Stomach (tissue), 8 donors: ENCODE measurements at regions not wholly inside any gene's neighbourhood (a gene's known extent, or its start where the extent isn't known, plus 50 kb on each side); places are given as distances from the start of the nearest gene placed in this dataset.
A peak's percentile ranks its signal among the peaks of the same experiment; 100 is the strongest.

ENCODE experiments used
- DNase-seq, 2 donors: peaks; one replicate each; pipeline versions ENCODE4 v3.0.0 to v3.0.0-alpha.2; 2013 to 2019
- H3K27ac ChIP-seq, 5 donors: fragments of 200-600 bp in 4 of 5; sonication (generic) in 4 of 5; one replicate each; pipeline ENCODE4 v1.5.1; 2013 to 2019; ENCODE audit warnings: mild to moderate bottlenecking in 1 of 5, moderate library complexity in 1 of 5
- H3K27me3 ChIP-seq, 3 donors: fragments of 200-600 bp; sonication (generic); one replicate each; pipeline ENCODE4 v1.5.1; 2017 to 2019; ENCODE audit warnings: mixed run types in 1 of 3
- H3K36me3 ChIP-seq, 4 donors: fragments of 200-600 bp; sonication (generic); 1 replicate in 3 of 4; 2 replicates in 1 of 4; pipeline ENCODE4 v1.5.1; 2016 to 2019
- H3K4me1 ChIP-seq, 4 donors: fragments of 200-600 bp; sonication (generic); one replicate each; pipeline ENCODE4 v1.5.1; 2016 to 2019
- H3K4me3 ChIP-seq, 4 donors: fragments of 200-600 bp; sonication (generic) in 3 of 4; one replicate each; pipeline ENCODE4 v1.5.1; 2016 to 2019; ENCODE audit warnings: mild to moderate bottlenecking in 1 of 4
- H3K9me3 ChIP-seq, 4 donors: fragments of 200-600 bp; sonication (generic); one replicate each; pipeline ENCODE4 v1.5.1; 2016 to 2019
- EP300 ChIP-seq: sonication (generic); formaldehyde crosslinking; IDR thresholded peaks from one replicate; pipeline ENCODE4 v1.6.1; 2017; ENCODE audit warnings: antibody characterized with exemption
- POLR2A ChIP-seq, 4 donors: fragments of 450-650 bp; IDR thresholded peaks; one replicate each; pipeline ENCODE4 v1.6.1; 2016; ENCODE audit warnings: antibody characterized with exemption in 4 of 4, control low read depth in 2 of 4, mild to moderate bottlenecking in 1 of 4, moderate library complexity in 1 of 4
- POLR2AphosphoS5 ChIP-seq, 3 donors: sonication (generic); formaldehyde crosslinking; IDR thresholded peaks; one replicate each; pipeline ENCODE4 v1.6.1; 2016; ENCODE audit warnings: antibody characterized with exemption in 3 of 3
- WGBS, 5 donors: extraction: QIAGEN DNeasy Blood & Tissue Kit in 3 of 5; methylation state at CpG; one replicate each; pipeline versions ENCODE4 v1.1.5 to v1.1.7; 2013 to 2018; 5-methylcytosine and 5-hydroxymethylcytosine counted together
- intact Hi-C: fragments of 100-400 bp; cut with DNase I; formaldehyde crosslinking; loops from one replicate; pipeline ENCODE4 v1.15.1; 2023; ENCODE audit warnings: low total_unique reads
- TF ChIP-seq, protein P1 (sequence below), 7 experiments: fragments of 450-650 bp in 4 of 7; fragments of 200-600 bp in 3 of 7; sonication (generic) in 3 of 7; IDR thresholded peaks; one replicate each; pipeline ENCODE4 v1.5.1; 2016 to 2019; ENCODE audit warnings: antibody characterized with exemption in 7 of 7, control low read depth in 2 of 7, mild to moderate bottlenecking in 1 of 7
- donor health status: healthy with polysubstance abuse.
- donor health status: Bipolar disorder and iron deficiency.
- donor health status: healthy.

DNA sequence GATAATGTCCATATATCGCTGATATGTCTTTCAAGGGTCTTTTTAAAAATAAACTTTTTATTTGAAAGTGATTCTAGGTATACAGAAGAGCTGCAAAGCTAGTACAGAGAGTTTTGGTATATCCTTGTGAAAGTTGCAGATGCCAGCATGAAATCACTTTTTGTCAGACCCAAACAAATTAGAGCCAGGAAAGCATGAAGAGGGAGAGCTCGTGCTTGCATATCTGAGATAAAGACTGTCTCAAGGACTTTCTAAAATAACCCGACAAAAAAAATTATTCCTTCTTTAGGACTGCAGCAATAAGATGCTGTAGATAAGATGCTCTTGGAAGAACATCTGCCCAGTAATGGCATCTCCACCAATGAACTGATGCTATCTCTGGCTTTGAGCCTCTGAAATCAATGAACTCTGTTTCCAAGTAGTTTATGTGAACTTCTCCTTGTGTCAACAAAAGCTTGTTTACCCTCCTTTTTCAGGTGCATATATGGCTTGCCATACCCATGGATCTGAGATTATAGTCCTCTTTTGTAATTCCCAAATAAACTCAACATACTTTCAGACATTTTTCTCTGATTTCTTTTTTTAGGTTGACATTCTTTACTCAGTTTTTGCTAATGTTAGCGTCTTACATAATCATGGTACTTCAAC lies 774.6 kb upstream of the FAM98A start:
- Histone ChIP-seq H3K27ac (no peak overlapping the region), H3K4me1 (no peaks in the 10 kb centered on the region), H3K9me3 (no peaks in the 10 kb centered on the region), H3K4me3 (no peak overlapping the region), H3K27me3 (no peaks in the 10 kb centered on the region), H3K36me3 (no peaks in the 10 kb centered on the region)
- WGBS, 5 donors: 34 to 58% (median 41%) methylated on average over 4 of the region's 4 CpGs
- intact Hi-C loops: no loop called here
- no peak for DNase-seq
- TF ChIP-seq POLR2AphosphoS5 (IDR thresholded peaks at IDR 0.05) (no peak), POLR2A (IDR thresholded peaks at IDR 0.05) (no peak), EP300 (no peak)
- TF ChIP-seq, protein P1, sequence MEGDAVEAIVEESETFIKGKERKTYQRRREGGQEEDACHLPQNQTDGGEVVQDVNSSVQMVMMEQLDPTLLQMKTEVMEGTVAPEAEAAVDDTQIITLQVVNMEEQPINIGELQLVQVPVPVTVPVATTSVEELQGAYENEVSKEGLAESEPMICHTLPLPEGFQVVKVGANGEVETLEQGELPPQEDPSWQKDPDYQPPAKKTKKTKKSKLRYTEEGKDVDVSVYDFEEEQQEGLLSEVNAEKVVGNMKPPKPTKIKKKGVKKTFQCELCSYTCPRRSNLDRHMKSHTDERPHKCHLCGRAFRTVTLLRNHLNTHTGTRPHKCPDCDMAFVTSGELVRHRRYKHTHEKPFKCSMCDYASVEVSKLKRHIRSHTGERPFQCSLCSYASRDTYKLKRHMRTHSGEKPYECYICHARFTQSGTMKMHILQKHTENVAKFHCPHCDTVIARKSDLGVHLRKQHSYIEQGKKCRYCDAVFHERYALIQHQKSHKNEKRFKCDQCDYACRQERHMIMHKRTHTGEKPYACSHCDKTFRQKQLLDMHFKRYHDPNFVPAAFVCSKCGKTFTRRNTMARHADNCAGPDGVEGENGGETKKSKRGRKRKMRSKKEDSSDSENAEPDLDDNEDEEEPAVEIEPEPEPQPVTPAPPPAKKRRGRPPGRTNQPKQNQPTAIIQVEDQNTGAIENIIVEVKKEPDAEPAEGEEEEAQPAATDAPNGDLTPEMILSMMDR (IDR thresholded peaks at IDR 0.05): no peak

GRCh38 chr2:34372967-34373366 lies 773.9 kb upstream of the FAM98A start:
- H3K4me3 ChIP-seq: no peak overlapping the region
- intact Hi-C loops: no loop called here
- H3K27ac ChIP-seq: no peak overlapping the region
- no peaks in the 10 kb centered on the region for H3K9me3 ChIP-seq
- no peaks in the 10 kb centered on the region for H3K27me3 ChIP-seq
- 63 to 74% (median 66%) methylated on average over 2 of the region's 2 CpGs for WGBS, 5 donors
- H3K36me3 ChIP-seq: no peaks in the 10 kb centered on the region
- DNase-seq: no peak
- TF ChIP-seq POLR2AphosphoS5 (IDR thresholded peaks at IDR 0.05): no peak
- no peak for TF ChIP-seq EP300
- TF ChIP-seq, protein P1 (IDR thresholded peaks at IDR 0.05): no peak
- TF ChIP-seq POLR2A (IDR thresholded peaks at IDR 0.05): no peak
- no peaks in the 10 kb centered on the region for H3K4me1 ChIP-seq

GRCh38 chr2:34371711-34372110 lies 772.6 kb upstream of the FAM98A start:
- TF ChIP-seq EP300 (no peak), POLR2A (IDR thresholded peaks at IDR 0.05) (no peak), POLR2AphosphoS5 (IDR thresholded peaks at IDR 0.05) (no peak)
- TF ChIP-seq, protein P1 (IDR thresholded peaks at IDR 0.05): no peak
- 66 to 94% (median 83%) methylated on average over 3 of the region's 3 CpGs for WGBS, 5 donors
- peak in 1 of 2 donors; percentile 31 for DNase-seq
- intact Hi-C loops: no loop called here
- Histone ChIP-seq H3K9me3 (no peaks in the 10 kb centered on the region), H3K4me3 (no peak overlapping the region), H3K4me1 (no peaks in the 10 kb centered on the region), H3K27ac (no peak overlapping the region), H3K27me3 (no peaks in the 10 kb centered on the region), H3K36me3 (no peaks in the 10 kb centered on the region)

DNA sequence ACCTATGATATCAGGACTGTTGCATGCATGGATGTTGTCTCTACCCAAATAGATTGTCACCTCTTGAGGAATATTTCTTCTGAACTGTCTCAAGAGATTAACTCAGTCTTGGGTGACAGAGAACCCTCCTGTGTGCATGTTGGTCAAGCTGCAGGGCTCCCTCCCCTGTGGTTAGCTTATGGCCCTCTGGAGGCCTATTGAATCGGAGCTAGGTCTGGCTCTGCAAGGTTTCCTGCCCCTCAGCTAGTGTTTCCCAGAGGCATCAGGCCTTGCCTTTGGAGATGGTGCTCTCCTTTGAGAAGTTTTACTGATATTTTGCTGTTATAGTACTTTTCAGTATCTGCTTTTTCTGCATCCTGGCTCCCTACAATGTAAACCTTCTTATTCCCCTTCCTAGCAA lies 769.2 kb upstream of the FAM98A start:
- Histone ChIP-seq H3K27me3 (no peaks in the 10 kb centered on the region), H3K4me3 (no peak overlapping the region), H3K4me1 (no peaks in the 10 kb centered on the region), H3K36me3 (no peaks in the 10 kb centered on the region), H3K27ac (no peak overlapping the region), H3K9me3 (no peaks in the 10 kb centered on the region)
- intact Hi-C loops: no loop called here
- DNase-seq: no peak
- TF ChIP-seq POLR2AphosphoS5 (IDR thresholded peaks at IDR 0.05): no peak
- no peak for TF ChIP-seq POLR2A (IDR thresholded peaks at IDR 0.05)
- TF ChIP-seq, protein P1 (IDR thresholded peaks at IDR 0.05): no peak
- no peak for TF ChIP-seq EP300
- WGBS, 5 donors: 65 to 92% (median 77%) methylated on average over 1 of the region's 1 CpG
